ENCODE measurements at regions not wholly inside any gene's neighbourhood (a gene's known extent, or its start where the extent isn't known, plus 50 kb on each side); places are given as distances from the start of the nearest gene placed in this dataset.

DNA sequence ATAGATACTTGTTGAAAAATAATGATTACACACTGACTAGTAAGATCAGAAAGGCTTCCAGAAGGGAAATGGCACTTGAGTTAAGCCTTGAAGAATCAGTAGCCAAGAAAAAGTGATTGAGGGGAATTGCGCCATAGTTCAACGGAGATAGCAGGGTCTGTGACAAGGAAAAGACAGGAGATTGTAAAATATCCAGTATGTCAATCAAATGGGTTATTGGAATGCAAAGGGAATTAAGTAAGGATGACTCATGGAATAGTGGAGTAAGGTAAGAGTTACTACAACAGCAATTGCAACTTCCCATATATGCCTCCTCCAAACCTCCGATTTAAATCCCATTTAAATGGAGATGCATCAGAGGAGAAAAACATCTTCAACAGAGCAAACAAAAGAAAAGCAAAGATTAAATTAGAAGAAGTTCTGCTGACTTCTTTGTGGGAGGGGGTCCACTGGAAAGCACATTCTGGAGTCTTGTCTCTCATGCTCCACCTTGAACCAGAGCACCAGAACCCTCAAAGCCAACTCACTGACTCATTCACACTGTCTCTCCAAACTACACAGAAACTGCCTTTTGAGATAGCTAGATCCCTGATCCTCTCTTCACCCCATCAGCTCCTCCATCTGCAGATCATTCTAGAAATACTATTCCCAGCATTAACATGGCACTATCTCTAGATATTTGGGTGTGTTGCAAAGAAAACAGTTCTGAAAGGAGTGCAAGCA, 138.2 kb downstream of the NUAK1 start:
- WGBS (ENCODE audit: insufficient coverage): 95% methylated on average over 3 of the region's 3 CpGs
- no peak overlapping the region for H3K27ac Mint-ChIP-seq
- intact Hi-C loops (cut with micrococcal nuclease): no loop called here
- Histone ChIP-seq H3K4me1 (ENCODE audit: control insufficient read depth, insufficient read depth, low read length) (no peaks in the 10 kb centered on the region), H3K27ac (ENCODE audit: low read length) (no peak overlapping the region), H3K36me3 (ENCODE audit: control insufficient read depth, insufficient read depth, low read length) (no peaks in the 10 kb centered on the region), H3K9me3 (ENCODE audit: control insufficient read depth, insufficient read depth, low read length) (no peaks in the 10 kb centered on the region), H3K27me3 (ENCODE audit: control insufficient read depth, insufficient read depth, low read length) (no peaks in the 10 kb centered on the region), H3K4me3 (ENCODE audit: low read length) (no peak overlapping the region)
- no peak for DNase-seq
- TF ChIP-seq CTCF (IDR thresholded peaks at IDR 0.05): no peak
- H3K36me3 Mint-ChIP-seq: no peaks in the 10 kb centered on the region
- no peaks in the 10 kb centered on the region for H3K4me1 Mint-ChIP-seq
- no peaks in the 10 kb centered on the region for H3K9me3 Mint-ChIP-seq
- peaks cover 0 to 18% of the 10 kb centered on the region in 2 donors for H3K27me3 Mint-ChIP-seq (ENCODE audit: low read depth in 2 of 2)
- ATAC-seq: no peak
- no peak overlapping the region for H3K4me3 Mint-ChIP-seq

DNA sequence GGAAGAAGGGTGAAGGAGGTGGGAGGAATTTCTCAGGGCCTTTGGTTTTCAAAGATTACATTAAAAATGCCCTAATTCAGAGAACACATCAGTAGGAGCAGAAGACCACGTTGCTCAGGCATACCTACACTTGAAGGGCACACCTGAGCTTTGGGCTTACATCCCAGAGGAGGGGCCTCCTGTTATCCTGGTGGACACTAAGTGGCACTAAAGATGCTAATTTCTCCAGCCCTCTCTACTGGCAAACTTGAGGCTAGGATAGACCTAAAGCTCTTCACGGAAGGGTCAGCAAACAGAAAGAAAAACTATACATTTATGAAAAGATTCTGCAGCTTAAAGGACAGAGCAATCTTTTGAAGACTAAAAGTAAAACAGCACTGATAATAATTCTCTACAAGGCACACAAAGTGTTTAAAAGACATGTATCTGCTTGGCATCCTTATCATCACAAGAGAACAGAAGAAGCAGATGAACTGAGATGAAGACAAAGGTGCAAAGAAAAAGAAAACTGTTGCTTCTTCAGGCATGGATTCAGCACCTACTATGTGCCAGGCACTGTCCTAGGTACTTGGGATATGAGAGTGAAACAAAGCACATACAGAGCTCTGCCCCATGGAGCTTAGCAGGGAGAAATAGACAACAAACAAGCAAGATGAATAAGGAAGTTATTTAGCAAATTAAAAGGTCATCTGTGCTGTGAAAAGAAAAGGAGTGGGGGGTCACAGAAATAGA, 137.5 kb downstream of the NUAK1 start:
- Histone ChIP-seq H3K9me3 (ENCODE audit: control insufficient read depth, insufficient read depth, low read length) (no peaks in the 10 kb centered on the region), H3K27me3 (ENCODE audit: control insufficient read depth, insufficient read depth, low read length) (no peaks in the 10 kb centered on the region), H3K27ac (ENCODE audit: low read length) (no peak overlapping the region), H3K4me3 (ENCODE audit: low read length) (no peak overlapping the region), H3K4me1 (ENCODE audit: control insufficient read depth, insufficient read depth, low read length) (no peaks in the 10 kb centered on the region), H3K36me3 (ENCODE audit: control insufficient read depth, insufficient read depth, low read length) (no peaks in the 10 kb centered on the region)
- intact Hi-C loops (cut with micrococcal nuclease): no loop called here
- no peak overlapping the region for H3K4me3 Mint-ChIP-seq
- H3K4me1 Mint-ChIP-seq: no peaks in the 10 kb centered on the region
- DNase-seq (no peak), ATAC-seq (no peak)
- H3K36me3 Mint-ChIP-seq: no peaks in the 10 kb centered on the region
- no peak overlapping the region for H3K27ac Mint-ChIP-seq
- TF ChIP-seq CTCF (IDR thresholded peaks at IDR 0.05): no peak
- no peaks in the 10 kb centered on the region for H3K9me3 Mint-ChIP-seq
- peaks cover 0 to 18% of the 10 kb centered on the region in 2 donors for H3K27me3 Mint-ChIP-seq (ENCODE audit: low read depth in 2 of 2)
- 64% methylated on average over 2 of the region's 2 CpGs for WGBS (ENCODE audit: insufficient coverage)

GRCh38 chr12:106001837-106002218, 136.9 kb downstream of the NUAK1 start:
- Histone ChIP-seq H3K36me3 (ENCODE audit: control insufficient read depth, insufficient read depth, low read length) (no peaks in the 10 kb centered on the region), H3K9me3 (ENCODE audit: control insufficient read depth, insufficient read depth, low read length) (no peaks in the 10 kb centered on the region), H3K27ac (ENCODE audit: low read length) (no peak overlapping the region), H3K4me3 (ENCODE audit: low read length) (no peak overlapping the region), H3K27me3 (ENCODE audit: control insufficient read depth, insufficient read depth, low read length) (no peaks in the 10 kb centered on the region), H3K4me1 (ENCODE audit: control insufficient read depth, insufficient read depth, low read length) (no peaks in the 10 kb centered on the region)
- Mint-ChIP-seq H3K36me3 (no peaks in the 10 kb centered on the region), H3K27me3 (ENCODE audit: low read depth in 2 of 2) (peaks cover 0 to 22% of the 10 kb centered on the region in 2 donors), H3K4me3 (no peak overlapping the region), H3K4me1 (no peaks in the 10 kb centered on the region), H3K9me3 (no peaks in the 10 kb centered on the region), H3K27ac (no peak overlapping the region)
- ATAC-seq (no peak), DNase-seq (no peak)
- intact Hi-C loops (cut with micrococcal nuclease): no loop called here
- no peak for TF ChIP-seq CTCF (IDR thresholded peaks at IDR 0.05)
- 80% methylated on average over 3 of the region's 3 CpGs for WGBS (ENCODE audit: insufficient coverage)

All from natural killer cell (primary cell).